HepG2 (cell line): ENCODE measurements at regions not wholly inside any gene's neighbourhood (a gene's known extent, or its start where the extent isn't known, plus 50 kb on each side); places are given as distances from the start of the nearest gene placed in this dataset.

Experiments
- ATAC-seq: fragments of 200-7000 bp; cut with Tn5 transposase; 3 replicates; pipeline ENCODE4 v1.9.1; 2020; ENCODE audit warnings: mild to moderate bottlenecking, moderate library complexity
- BruUV-seq: library from RNA; stranded (reverse); fragments of 400-500 nt; replicated peaks from 2 replicates; lab custom pipeline; 2021; lab: Mats Ljungman, UMichigan
- CTCF ChIA-PET: fragments of 300-600 bp; formaldehyde crosslinking; extraction: SDS; loops from one replicate; lab custom pipeline; 2021; ENCODE audit warnings: low total read pairs, inconsistent platforms, low intra/inter-chr PET ratio; lab: Yijun Ruan, JAX
- POLR2A ChIA-PET: fragments of 350-600 bp; sonication (Branson Sonifier 250); formaldehyde crosslinking; loops from one replicate; lab custom pipeline; 2020; ENCODE audit warnings: antibody characterized with exemption, inconsistent platforms; lab: Yijun Ruan, JAX
- DNase-seq: peaks from one replicate; pipeline ENCODE4 v3.0.0-alpha.2; 2015; ENCODE audit warnings: low spot score
- FAIRE-seq: peaks from 3 replicates; lab custom pipeline; 2011; peaks lifted over from hg19 to GRCh38; lab: Jason Lieb, UNC
- H2AFZ ChIP-seq: one replicate; pipeline ENCODE4 v1.6.1; 2011; ENCODE audit warnings: low read length, inconsistent platforms
- H3K27ac ChIP-seq: fragments of 300-600 bp; 3 replicates; pipeline ENCODE4 v1.8.0; 2011; ENCODE audit warnings: mixed run types, mild to moderate bottlenecking, mixed read lengths, low read length, inconsistent platforms; ENCODE audit not compliant: insufficient read depth; ENCODE audit errors: extremely low read length
- H3K27me3 ChIP-seq, 2 experiments: fragments of 200-600 bp in 1 of 2; 2 replicates in 1 of 2; 3 replicates in 1 of 2; pipeline versions ENCODE4 v1.6.0 to v1.8.0; 2011; ENCODE audit warnings: low read length in 2 of 2, mild to moderate bottlenecking in 2 of 2, moderate library complexity in 2 of 2, inconsistent platforms in 1 of 2; ENCODE audit not compliant: insufficient read depth in 2 of 2, control insufficient read depth in 1 of 2
- H3K36me3 ChIP-seq, 2 experiments: fragments of 200-600 bp in 1 of 2; replicated peaks in 1 of 2; 2 replicates in 1 of 2; 3 replicates in 1 of 2; pipeline versions ENCODE4 v1.5.1 to v1.8.0; 2011; ENCODE audit warnings: low read length in 2 of 2, inconsistent platforms in 1 of 2; ENCODE audit not compliant: insufficient read depth in 2 of 2, control insufficient read depth in 1 of 2
- H3K4me1 ChIP-seq: 2 replicates; pipeline ENCODE4 v1.5.1; 2012; ENCODE audit warnings: low read length, inconsistent platforms; ENCODE audit not compliant: insufficient read depth
- H3K4me2 ChIP-seq: 2 replicates; pipeline ENCODE4 v1.6.0; 2011; ENCODE audit warnings: low read depth, low read length, inconsistent platforms
- H3K4me3 ChIP-seq, 3 experiments: fragments of 200-600 bp in 1 of 3; sonication (generic), shearing (Covaris generic) in 1 of 3; replicated peaks in 1 of 3; 2 replicates each; pipeline ENCODE4 v1.5.1; 2011 to 2016; ENCODE audit warnings: low read length in 3 of 3, inconsistent platforms in 2 of 3, low read depth in 2 of 3, mild to moderate bottlenecking in 2 of 3, control low read depth in 1 of 3, mixed read lengths in 1 of 3; ENCODE audit not compliant: insufficient read depth in 1 of 3
- H3K79me2 ChIP-seq: one replicate; pipeline ENCODE4 v1.6.1; 2011; ENCODE audit warnings: low read length, inconsistent platforms; ENCODE audit not compliant: insufficient read depth
- H3K9ac ChIP-seq: 2 replicates; pipeline ENCODE4 v1.6.0; 2011; ENCODE audit warnings: mild to moderate bottlenecking, low read depth, low read length, inconsistent platforms; ENCODE audit not compliant: insufficient read depth
- H3K9me3 ChIP-seq: 2 replicates; pipeline ENCODE4 v1.5.1; 2012; ENCODE audit warnings: mild to moderate bottlenecking, low read length
- H4K20me1 ChIP-seq: 2 replicates; pipeline ENCODE4 v1.6.0; 2011; ENCODE audit warnings: inconsistent platforms, mild to moderate bottlenecking, low read length, moderate library complexity; ENCODE audit not compliant: insufficient read depth
- ATF3 ChIP-seq: sonication (generic); formaldehyde crosslinking; IDR thresholded peaks from 2 replicates; pipeline ENCODE4 v1.4.0; 2020; ENCODE audit warnings: missing genetic modification reagents
- DMTF1 ChIP-seq: sonication (generic); formaldehyde crosslinking; IDR thresholded peaks from 2 replicates; pipeline ENCODE4 v1.4.0; 2020; ENCODE audit warnings: mild to moderate bottlenecking, missing genetic modification reagents
- ELF3 ChIP-seq: IDR thresholded peaks from 2 replicates; pipeline ENCODE4 v1.6.1; 2016; ENCODE audit warnings: missing genetic modification reagents, missing compliant biosample characterization
- ESRRA ChIP-seq: sonication (generic); formaldehyde crosslinking; IDR thresholded peaks from 2 replicates; pipeline ENCODE4 v1.5.1; 2020; ENCODE audit warnings: mild to moderate bottlenecking, low read depth, missing genetic modification reagents
- KDM3A ChIP-seq: IDR thresholded peaks from 2 replicates; pipeline ENCODE4 v1.6.1; 2018; ENCODE audit warnings: low read depth, missing compliant biosample characterization
- KLF16 ChIP-seq, 2 experiments: sonication (generic) in 1 of 2; formaldehyde crosslinking in 1 of 2; IDR thresholded peaks; 2 replicates each; pipeline versions ENCODE4 v1.6.1 to v1.8.0; 2016 to 2023; ENCODE audit warnings: missing genetic modification reagents in 2 of 2, missing compliant biosample characterization in 1 of 2
- MTF1 ChIP-seq: sonication (generic); formaldehyde crosslinking; IDR thresholded peaks from 2 replicates; pipeline ENCODE4 v1.5.0; 2020; ENCODE audit warnings: missing genetic modification reagents
- PHB2 ChIP-seq: fragments of 450-650 bp; IDR thresholded peaks from 2 replicates; pipeline ENCODE4 v1.6.1; 2018; ENCODE audit not compliant: partially characterized antibody
- ZFY ChIP-seq: sonication (generic); formaldehyde crosslinking; IDR thresholded peaks from 2 replicates; pipeline ENCODE4 v1.4.0; 2020; ENCODE audit warnings: missing genetic modification reagents
- ZNF343 ChIP-seq: sonication (generic); formaldehyde crosslinking; IDR thresholded peaks from 2 replicates; pipeline ENCODE4 v1.4.0; 2020; ENCODE audit warnings: mild to moderate bottlenecking, missing genetic modification reagents
- ZNF629 ChIP-seq: sonication (generic); formaldehyde crosslinking; conservative IDR thresholded peaks from 2 replicates; pipeline ENCODE4 v1.5.0; 2020; ENCODE audit warnings: missing genetic modification reagents
- WGBS: methylation state at CpG from one replicate; pipeline ENCODE4 v1.1.6; 2017; ENCODE audit warnings: low lambda C conversion rate; 5-methylcytosine and 5-hydroxymethylcytosine counted together
- in situ Hi-C: cut with HindIII; loops from 2 replicates; pipeline ENCODE4 v1.10.0; 2017; ENCODE audit warnings: low pct_unique_long_range_greater_than_20kb; ENCODE audit not compliant: extremely low pct_ligation_motif_present
- intact Hi-C: fragments of 100-400 bp; cut with micrococcal nuclease; formaldehyde crosslinking; loops from one replicate; pipeline ENCODE4 v1.10.0; 2022; ENCODE audit not compliant: unreplicated experiment
- TF ChIP-seq, protein P1 (sequence below): sonication (generic); formaldehyde crosslinking; IDR thresholded peaks from 2 replicates; pipeline ENCODE4 v1.4.0; 2020; ENCODE audit warnings: missing genetic modification reagents
- TF ChIP-seq, protein P2 (sequence below), 2 experiments: fragments of 450-650 bp in 1 of 2; sonication (generic) in 1 of 2; formaldehyde crosslinking; IDR thresholded peaks; 2 replicates each; pipeline versions ENCODE4 v1.5.0 to v1.8.0; 2020 to 2022; ENCODE audit warnings: mild to moderate bottlenecking in 1 of 2, missing genetic modification reagents in 1 of 2
- TF ChIP-seq, protein P3 (sequence below): IDR thresholded peaks from 2 replicates; pipeline ENCODE4 v1.6.1; 2016; ENCODE audit warnings: missing compliant biosample characterization, missing genetic modification reagents, borderline replicate concordance
- TF ChIP-seq, protein P4 (sequence below): sonication (generic); formaldehyde crosslinking; IDR thresholded peaks from 2 replicates; pipeline ENCODE4 v1.4.0; 2020; ENCODE audit warnings: missing genetic modification reagents

DNA sequence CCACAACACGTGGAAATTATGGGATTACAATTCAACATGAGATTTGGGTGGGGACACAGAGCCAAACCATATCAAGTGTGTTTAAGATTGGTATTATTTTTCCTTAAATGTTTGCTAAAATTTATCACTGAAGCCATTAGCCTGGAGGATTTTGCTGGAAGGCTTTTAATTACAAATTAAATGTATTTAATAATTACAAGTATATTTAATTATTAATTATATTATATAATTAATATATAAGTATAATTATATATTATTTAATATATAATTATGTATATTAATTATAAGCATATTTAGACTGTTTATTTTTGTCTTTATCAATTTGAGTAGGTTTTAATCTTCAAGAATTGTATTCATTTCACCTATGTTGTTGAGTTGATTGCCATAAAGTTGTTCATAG, 427.4 kb upstream of the FLRT2 start:
- Histone ChIP-seq H3K4me1 (no peaks in the 10 kb centered on the region), H2AFZ (no peak overlapping the region), H3K36me3 (no peaks in the 10 kb centered on the region)
- POLR2A ChIA-PET = no interaction called here
- no peak for TF ChIP-seq MTF1 (CRISPR knock-in tag)
- no peak for TF ChIP-seq ZNF343 (CRISPR knock-in tag)
- TF ChIP-seq, protein P1, sequence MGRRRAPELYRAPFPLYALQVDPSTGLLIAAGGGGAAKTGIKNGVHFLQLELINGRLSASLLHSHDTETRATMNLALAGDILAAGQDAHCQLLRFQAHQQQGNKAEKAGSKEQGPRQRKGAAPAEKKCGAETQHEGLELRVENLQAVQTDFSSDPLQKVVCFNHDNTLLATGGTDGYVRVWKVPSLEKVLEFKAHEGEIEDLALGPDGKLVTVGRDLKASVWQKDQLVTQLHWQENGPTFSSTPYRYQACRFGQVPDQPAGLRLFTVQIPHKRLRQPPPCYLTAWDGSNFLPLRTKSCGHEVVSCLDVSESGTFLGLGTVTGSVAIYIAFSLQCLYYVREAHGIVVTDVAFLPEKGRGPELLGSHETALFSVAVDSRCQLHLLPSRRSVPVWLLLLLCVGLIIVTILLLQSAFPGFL (CRISPR knock-in tag) = no peak
- TF ChIP-seq ELF3 (CRISPR knock-in tag) = no peak
- TF ChIP-seq KDM3A (CRISPR knock-in tag) = no peak
- TF ChIP-seq KLF16 (CRISPR knock-in tag; IDR thresholded peaks at IDR 0.05) = no peak
- TF ChIP-seq, protein P2, sequence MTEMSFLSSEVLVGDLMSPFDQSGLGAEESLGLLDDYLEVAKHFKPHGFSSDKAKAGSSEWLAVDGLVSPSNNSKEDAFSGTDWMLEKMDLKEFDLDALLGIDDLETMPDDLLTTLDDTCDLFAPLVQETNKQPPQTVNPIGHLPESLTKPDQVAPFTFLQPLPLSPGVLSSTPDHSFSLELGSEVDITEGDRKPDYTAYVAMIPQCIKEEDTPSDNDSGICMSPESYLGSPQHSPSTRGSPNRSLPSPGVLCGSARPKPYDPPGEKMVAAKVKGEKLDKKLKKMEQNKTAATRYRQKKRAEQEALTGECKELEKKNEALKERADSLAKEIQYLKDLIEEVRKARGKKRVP (CRISPR knock-in tag; IDR thresholded peaks at IDR 0.05) = no peak
- TF ChIP-seq, protein P3, sequence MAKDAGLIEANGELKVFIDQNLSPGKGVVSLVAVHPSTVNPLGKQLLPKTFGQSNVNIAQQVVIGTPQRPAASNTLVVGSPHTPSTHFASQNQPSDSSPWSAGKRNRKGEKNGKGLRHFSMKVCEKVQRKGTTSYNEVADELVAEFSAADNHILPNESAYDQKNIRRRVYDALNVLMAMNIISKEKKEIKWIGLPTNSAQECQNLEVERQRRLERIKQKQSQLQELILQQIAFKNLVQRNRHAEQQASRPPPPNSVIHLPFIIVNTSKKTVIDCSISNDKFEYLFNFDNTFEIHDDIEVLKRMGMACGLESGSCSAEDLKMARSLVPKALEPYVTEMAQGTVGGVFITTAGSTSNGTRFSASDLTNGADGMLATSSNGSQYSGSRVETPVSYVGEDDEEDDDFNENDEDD (CRISPR knock-in tag) = no peak
- TF ChIP-seq, protein P4, sequence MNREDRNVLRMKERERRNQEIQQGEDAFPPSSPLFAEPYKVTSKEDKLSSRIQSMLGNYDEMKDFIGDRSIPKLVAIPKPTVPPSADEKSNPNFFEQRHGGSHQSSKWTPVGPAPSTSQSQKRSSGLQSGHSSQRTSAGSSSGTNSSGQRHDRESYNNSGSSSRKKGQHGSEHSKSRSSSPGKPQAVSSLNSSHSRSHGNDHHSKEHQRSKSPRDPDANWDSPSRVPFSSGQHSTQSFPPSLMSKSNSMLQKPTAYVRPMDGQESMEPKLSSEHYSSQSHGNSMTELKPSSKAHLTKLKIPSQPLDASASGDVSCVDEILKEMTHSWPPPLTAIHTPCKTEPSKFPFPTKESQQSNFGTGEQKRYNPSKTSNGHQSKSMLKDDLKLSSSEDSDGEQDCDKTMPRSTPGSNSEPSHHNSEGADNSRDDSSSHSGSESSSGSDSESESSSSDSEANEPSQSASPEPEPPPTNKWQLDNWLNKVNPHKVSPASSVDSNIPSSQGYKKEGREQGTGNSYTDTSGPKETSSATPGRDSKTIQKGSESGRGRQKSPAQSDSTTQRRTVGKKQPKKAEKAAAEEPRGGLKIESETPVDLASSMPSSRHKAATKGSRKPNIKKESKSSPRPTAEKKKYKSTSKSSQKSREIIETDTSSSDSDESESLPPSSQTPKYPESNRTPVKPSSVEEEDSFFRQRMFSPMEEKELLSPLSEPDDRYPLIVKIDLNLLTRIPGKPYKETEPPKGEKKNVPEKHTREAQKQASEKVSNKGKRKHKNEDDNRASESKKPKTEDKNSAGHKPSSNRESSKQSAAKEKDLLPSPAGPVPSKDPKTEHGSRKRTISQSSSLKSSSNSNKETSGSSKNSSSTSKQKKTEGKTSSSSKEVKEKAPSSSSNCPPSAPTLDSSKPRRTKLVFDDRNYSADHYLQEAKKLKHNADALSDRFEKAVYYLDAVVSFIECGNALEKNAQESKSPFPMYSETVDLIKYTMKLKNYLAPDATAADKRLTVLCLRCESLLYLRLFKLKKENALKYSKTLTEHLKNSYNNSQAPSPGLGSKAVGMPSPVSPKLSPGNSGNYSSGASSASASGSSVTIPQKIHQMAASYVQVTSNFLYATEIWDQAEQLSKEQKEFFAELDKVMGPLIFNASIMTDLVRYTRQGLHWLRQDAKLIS (CRISPR knock-in tag) = no peak
- TF ChIP-seq DMTF1 (CRISPR knock-in tag) = no peak
- no peak for TF ChIP-seq ATF3 (CRISPR knock-in tag)
- no peak for TF ChIP-seq ESRRA (CRISPR knock-in tag)
- no peak for TF ChIP-seq ZFY (CRISPR knock-in tag)
- no peak for TF ChIP-seq ZNF629 (CRISPR knock-in tag)
- no peak for TF ChIP-seq PHB2
- TF ChIP-seq, all 625 proteins: peak for 0
- no peaks in the 10 kb centered on the region for H3K27me3 ChIP-seq
- no peaks in the 10 kb centered on the region for H3K79me2 ChIP-seq
- H3K4me3 ChIP-seq = no peak overlapping the region
- no peaks in the 10 kb centered on the region for H4K20me1 ChIP-seq
- CTCF ChIA-PET = no interaction called here
- no peak for ATAC-seq
- WGBS = 0% methylated on average over 1 of the region's 1 CpG
- BruUV-seq = no TSS peak
- H3K4me2 ChIP-seq = no peak overlapping the region
- no peak for DNase-seq
- no peak overlapping the region for H3K27ac ChIP-seq
- intact Hi-C loops = no loop called here
- no peak overlapping the region for H3K9ac ChIP-seq
- in situ Hi-C loops = no loop called here
- H3K9me3 ChIP-seq = peaks cover 69% of the 10 kb centered on the region
- no peak for FAIRE-seq
